ENCODE measurements at regions not wholly inside any gene's neighbourhood (a gene's known extent, or its start where the extent isn't known, plus 50 kb on each side); places are given as distances from the start of the nearest gene placed in this dataset.

DNA sequence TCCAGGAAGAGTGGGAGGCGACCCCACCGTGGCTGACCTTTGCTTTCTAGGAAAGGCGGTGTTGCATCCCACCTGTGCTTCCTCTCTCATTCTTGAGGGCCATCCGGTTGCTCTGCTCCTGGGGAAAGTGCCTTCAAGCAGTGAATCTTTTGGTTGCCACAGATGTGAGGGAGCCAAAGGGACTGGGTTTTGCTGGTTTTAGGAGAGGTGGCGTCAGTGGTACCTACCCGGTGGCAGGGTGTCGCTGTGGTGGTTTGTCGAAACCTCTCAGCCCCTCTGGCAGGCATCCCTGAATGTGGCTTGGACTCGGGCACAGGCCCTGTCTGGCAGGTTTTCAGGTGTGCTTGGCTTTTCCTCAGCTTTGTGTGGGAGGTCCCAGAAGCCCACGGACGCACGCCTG lies 611.5 kb downstream of the KCNJ18 start:
- H3K4me2 ChIP-seq (ENCODE audit: low read length): no peak overlapping the region
- peaks cover 10% of the 10 kb centered on the region for H3K9me3 ChIP-seq (ENCODE audit: low read length)
- TF ChIP-seq EZH2 (IDR thresholded peaks at IDR 0.05; ENCODE audit: borderline replicate concordance, insufficient read depth, low read length, poor library complexity, severe bottlenecking) (no peak), POLR2AphosphoS5 (IDR thresholded peaks at IDR 0.05) (no peak), SMC3 (conservative IDR thresholded peaks at IDR 0.05; ENCODE audit: poor library complexity) (no peak), EP300 (conservative IDR thresholded peaks at IDR 0.05; ENCODE audit: poor library complexity, severe bottlenecking) (no peak), MXI1 (conservative IDR thresholded peaks at IDR 0.05; ENCODE audit: poor library complexity, severe bottlenecking) (no peak)
- TF ChIP-seq, protein P1, sequence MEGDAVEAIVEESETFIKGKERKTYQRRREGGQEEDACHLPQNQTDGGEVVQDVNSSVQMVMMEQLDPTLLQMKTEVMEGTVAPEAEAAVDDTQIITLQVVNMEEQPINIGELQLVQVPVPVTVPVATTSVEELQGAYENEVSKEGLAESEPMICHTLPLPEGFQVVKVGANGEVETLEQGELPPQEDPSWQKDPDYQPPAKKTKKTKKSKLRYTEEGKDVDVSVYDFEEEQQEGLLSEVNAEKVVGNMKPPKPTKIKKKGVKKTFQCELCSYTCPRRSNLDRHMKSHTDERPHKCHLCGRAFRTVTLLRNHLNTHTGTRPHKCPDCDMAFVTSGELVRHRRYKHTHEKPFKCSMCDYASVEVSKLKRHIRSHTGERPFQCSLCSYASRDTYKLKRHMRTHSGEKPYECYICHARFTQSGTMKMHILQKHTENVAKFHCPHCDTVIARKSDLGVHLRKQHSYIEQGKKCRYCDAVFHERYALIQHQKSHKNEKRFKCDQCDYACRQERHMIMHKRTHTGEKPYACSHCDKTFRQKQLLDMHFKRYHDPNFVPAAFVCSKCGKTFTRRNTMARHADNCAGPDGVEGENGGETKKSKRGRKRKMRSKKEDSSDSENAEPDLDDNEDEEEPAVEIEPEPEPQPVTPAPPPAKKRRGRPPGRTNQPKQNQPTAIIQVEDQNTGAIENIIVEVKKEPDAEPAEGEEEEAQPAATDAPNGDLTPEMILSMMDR (IDR thresholded peaks at IDR 0.05; ENCODE audit: poor library complexity, severe bottlenecking): no peak
- no peak overlapping the region for H2AFZ ChIP-seq (ENCODE audit: low read depth, low read length)
- no peaks in the 10 kb centered on the region for H4K20me1 ChIP-seq (ENCODE audit: insufficient read depth)
- H3K27me3 ChIP-seq (ENCODE audit: insufficient read depth, low read depth, low read length): no peaks in the 10 kb centered on the region
- H3K27ac ChIP-seq (ENCODE audit: low read length): no peak overlapping the region
- no peaks in the 10 kb centered on the region for H3K79me2 ChIP-seq (replicated peaks; ENCODE audit: insufficient read depth, low read length)
- H3K9me2 ChIP-seq (ENCODE audit: insufficient read depth, low read length): no peaks in the 10 kb centered on the region
- H3K4me3 ChIP-seq (ENCODE audit: low read length): no peak overlapping the region
- no peaks in the 10 kb centered on the region for H3K36me3 ChIP-seq (ENCODE audit: insufficient read depth, low read length)
- H3K9ac ChIP-seq (ENCODE audit: low read length): no peak overlapping the region
- no peaks in the 10 kb centered on the region for H3F3A ChIP-seq (ENCODE audit: insufficient read depth, low read length, poor library complexity, severe bottlenecking)

DNA sequence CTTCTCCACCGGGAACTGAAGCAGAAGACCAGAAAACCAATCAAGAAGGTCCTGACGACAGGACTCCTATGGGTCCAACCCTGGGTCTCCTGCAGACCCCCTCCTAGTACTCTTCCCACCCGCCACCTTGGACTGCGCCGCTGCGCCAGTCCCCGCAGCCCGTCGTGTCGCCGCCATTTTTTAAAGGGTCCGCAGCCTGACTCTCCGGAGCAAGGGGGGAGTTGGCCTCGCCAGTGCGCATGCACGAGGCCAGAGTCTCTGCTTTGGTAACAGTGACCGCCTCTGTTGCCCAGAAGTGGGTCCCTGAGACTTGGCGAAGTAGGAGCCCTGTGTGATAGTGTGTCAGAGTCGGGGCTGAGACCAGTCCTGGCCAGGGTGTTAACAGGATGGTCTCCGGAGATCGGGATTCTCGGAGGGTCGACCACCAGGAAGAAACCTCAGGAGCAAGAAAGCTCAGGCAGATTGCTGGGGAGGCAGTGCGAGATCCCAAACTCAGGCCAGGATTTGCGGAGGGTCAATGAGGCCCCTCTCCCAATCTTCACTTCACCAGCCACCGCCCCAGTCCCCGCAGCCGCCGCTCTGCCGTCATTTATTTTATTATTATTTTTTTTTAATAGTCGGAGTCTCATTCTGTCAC lies 612.5 kb downstream of the KCNJ18 start:
- Histone ChIP-seq H4K20me1 (ENCODE audit: insufficient read depth) (no peaks in the 10 kb centered on the region), H3K36me3 (ENCODE audit: insufficient read depth, low read length) (no peaks in the 10 kb centered on the region), H3K9me3 (ENCODE audit: low read length) (peaks cover 10% of the 10 kb centered on the region), H2AFZ (ENCODE audit: low read depth, low read length) (no peak overlapping the region), H3K4me3 (ENCODE audit: low read length) (no peak overlapping the region), H3K4me2 (ENCODE audit: low read length) (no peak overlapping the region), H3K27me3 (ENCODE audit: insufficient read depth, low read depth, low read length) (no peaks in the 10 kb centered on the region), H3F3A (ENCODE audit: insufficient read depth, low read length, poor library complexity, severe bottlenecking) (no peaks in the 10 kb centered on the region), H3K27ac (ENCODE audit: low read length) (no peak overlapping the region), H3K79me2 (replicated peaks; ENCODE audit: insufficient read depth, low read length) (no peaks in the 10 kb centered on the region), H3K9ac (ENCODE audit: low read length) (no peak overlapping the region), H3K9me2 (ENCODE audit: insufficient read depth, low read length) (no peaks in the 10 kb centered on the region)
- no peak for TF ChIP-seq TAF1 (IDR thresholded peaks at IDR 0.05; ENCODE audit: low read depth)
- TF ChIP-seq, protein P1 (IDR thresholded peaks at IDR 0.05; ENCODE audit: poor library complexity, severe bottlenecking): no peak
- TF ChIP-seq MXI1 (conservative IDR thresholded peaks at IDR 0.05; ENCODE audit: poor library complexity, severe bottlenecking): no peak
- no peak for TF ChIP-seq SMC3 (conservative IDR thresholded peaks at IDR 0.05; ENCODE audit: poor library complexity)
- no peak for TF ChIP-seq POLR2AphosphoS5 (IDR thresholded peaks at IDR 0.05)
- TF ChIP-seq, protein P2, sequence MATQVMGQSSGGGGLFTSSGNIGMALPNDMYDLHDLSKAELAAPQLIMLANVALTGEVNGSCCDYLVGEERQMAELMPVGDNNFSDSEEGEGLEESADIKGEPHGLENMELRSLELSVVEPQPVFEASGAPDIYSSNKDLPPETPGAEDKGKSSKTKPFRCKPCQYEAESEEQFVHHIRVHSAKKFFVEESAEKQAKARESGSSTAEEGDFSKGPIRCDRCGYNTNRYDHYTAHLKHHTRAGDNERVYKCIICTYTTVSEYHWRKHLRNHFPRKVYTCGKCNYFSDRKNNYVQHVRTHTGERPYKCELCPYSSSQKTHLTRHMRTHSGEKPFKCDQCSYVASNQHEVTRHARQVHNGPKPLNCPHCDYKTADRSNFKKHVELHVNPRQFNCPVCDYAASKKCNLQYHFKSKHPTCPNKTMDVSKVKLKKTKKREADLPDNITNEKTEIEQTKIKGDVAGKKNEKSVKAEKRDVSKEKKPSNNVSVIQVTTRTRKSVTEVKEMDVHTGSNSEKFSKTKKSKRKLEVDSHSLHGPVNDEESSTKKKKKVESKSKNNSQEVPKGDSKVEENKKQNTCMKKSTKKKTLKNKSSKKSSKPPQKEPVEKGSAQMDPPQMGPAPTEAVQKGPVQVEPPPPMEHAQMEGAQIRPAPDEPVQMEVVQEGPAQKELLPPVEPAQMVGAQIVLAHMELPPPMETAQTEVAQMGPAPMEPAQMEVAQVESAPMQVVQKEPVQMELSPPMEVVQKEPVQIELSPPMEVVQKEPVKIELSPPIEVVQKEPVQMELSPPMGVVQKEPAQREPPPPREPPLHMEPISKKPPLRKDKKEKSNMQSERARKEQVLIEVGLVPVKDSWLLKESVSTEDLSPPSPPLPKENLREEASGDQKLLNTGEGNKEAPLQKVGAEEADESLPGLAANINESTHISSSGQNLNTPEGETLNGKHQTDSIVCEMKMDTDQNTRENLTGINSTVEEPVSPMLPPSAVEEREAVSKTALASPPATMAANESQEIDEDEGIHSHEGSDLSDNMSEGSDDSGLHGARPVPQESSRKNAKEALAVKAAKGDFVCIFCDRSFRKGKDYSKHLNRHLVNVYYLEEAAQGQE (IDR thresholded peaks at IDR 0.05; ENCODE audit: borderline replicate concordance): no peak
- TF ChIP-seq EZH2 (IDR thresholded peaks at IDR 0.05; ENCODE audit: borderline replicate concordance, insufficient read depth, low read length, poor library complexity, severe bottlenecking): no peak
- TF ChIP-seq RAD21 (conservative IDR thresholded peaks at IDR 0.05): no peak
- no peak for TF ChIP-seq EP300 (conservative IDR thresholded peaks at IDR 0.05; ENCODE audit: poor library complexity, severe bottlenecking)
